Cardiac fibroblast (primary cell): ENCODE measurements at regions not wholly inside any gene's neighbourhood (a gene's known extent, or its start where the extent isn't known, plus 50 kb on each side); places are given as distances from the start of the nearest gene placed in this dataset.

ENCODE experiments used
- DNase-seq, 2 donors: peaks; one replicate each; pipeline versions ENCODE4 v3.0.0 to v3.0.0-alpha.2; 2010; ENCODE audit warnings: low read depth in 2 of 2
- H3K4me3 ChIP-seq, 2 donors: replicated peaks in 1 of 2; 1 replicate in 1 of 2; 2 replicates in 1 of 2; pipeline ENCODE4 v1.5.1; 2011; ENCODE audit warnings: low read depth in 2 of 2, low read length in 2 of 2, mild to moderate bottlenecking in 2 of 2, moderate library complexity in 1 of 2
- CTCF ChIP-seq: IDR thresholded peaks from one replicate; pipeline ENCODE4 v1.5.1; 2011; ENCODE audit warnings: low read depth, mild to moderate bottlenecking, low read length, inconsistent platforms

DNA sequence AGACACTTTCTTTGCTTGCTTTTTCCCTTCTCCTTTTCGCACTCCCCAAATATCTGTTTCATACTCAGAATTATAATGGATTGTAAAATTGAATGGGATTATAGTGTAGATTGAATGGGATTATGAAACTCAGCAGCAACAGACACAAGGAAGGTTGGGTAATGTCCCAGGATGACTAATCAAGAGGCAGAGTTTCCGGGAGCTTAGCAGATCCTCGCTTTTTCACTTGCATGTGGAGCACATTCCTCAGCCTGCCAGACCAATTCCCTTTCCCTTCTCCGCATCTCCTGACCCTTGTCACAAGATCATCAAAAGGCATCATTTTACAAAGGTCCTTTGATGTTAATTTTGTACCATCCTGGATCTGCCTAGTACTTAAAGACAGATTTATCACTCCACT, 55.1 kb upstream of the SLC1A1 start:
- no peak for TF ChIP-seq CTCF
- H3K4me3 ChIP-seq: no peak overlapping the region
- DNase-seq: peak; percentile 76 to 87

DNA sequence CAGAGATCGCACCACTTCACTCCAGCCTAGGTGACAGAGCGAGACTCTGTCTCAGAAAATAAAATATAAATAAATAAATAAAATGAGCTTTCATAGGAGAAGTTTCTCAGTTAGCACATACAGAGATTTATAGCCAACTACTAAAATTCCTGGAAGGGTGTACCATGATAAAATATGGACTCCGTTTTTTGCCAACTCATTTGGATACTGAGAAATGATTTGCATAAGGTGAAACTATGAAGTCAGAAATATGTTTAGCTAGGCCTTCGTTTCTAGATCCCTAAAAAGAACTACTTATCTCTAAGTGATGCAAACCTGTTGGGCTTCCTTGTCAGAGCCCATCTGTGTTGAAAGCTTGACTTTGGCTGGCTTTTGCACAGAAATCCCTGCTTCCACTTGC, 56.9 kb upstream of the SLC1A1 start:
- no peak for TF ChIP-seq CTCF
- H3K4me3 ChIP-seq: no peak overlapping the region

GRCh38 chr9:4430432-4431261, 59.6 kb upstream of the SLC1A1 start:
- no peak for TF ChIP-seq CTCF
- DNase-seq: peak; percentile 21 to 52

More for the DNA sequence above, 56.9 kb upstream of the SLC1A1 start:
- DNase-seq: no peak

GRCh38 chr9:4425319-4426045, 64.8 kb upstream of the SLC1A1 start:
- no peak for TF ChIP-seq CTCF
- peak; percentile 42 to 53 for DNase-seq
- no peak overlapping the region for H3K4me3 ChIP-seq

More at GRCh38 chr9:4430432-4431261, 59.6 kb upstream of the SLC1A1 start:
- H3K4me3 ChIP-seq: no peak overlapping the region

DNA sequence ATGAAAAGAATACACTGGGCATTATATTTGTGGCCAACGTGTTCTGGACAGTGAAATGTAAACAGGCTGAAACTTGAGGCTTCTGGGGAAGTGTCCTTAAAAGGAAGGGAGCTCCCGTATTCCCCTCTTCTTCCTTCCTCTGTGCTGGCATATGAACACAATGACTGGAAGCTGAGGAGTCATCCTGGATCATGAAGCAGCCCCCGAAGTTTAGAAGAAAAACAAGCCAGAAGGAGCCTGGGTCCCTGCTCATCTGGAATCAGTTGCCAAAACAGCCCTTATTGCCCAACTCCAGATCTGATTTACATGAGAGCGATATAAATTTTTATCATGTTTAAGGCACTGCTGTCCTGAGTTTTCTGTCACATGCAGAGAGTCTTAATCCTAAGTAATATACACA, 65.4 kb upstream of the SLC1A1 start:
- DNase-seq: peak; percentile 36 to 42
- TF ChIP-seq CTCF: no peak
- no peak overlapping the region for H3K4me3 ChIP-seq

DNA sequence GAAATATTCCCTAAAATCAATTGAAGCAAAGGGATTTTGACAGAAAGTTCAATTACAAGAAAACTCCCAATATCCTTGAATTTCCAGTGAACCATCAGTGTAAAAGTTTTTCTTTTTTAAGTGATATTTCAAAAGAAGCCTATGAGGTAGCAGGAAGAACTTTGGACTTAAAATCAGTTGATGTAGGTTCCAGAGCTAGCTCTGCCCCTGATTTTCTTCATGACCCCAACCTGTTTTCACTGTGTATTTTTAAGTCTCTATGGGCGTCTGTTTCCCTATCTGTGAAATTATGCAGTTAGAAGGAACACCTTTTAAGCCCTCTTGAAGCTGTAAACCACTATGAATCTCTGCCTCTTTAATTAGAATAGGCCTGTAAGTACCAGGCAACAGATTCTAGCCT, 66.2 kb upstream of the SLC1A1 start:
- H3K4me3 ChIP-seq: no peak overlapping the region
- no peak for TF ChIP-seq CTCF
- DNase-seq: no peak
